ENCODE measurements at regions not wholly inside any gene's neighbourhood (a gene's known extent, or its start where the extent isn't known, plus 50 kb on each side); places are given as distances from the start of the nearest gene placed in this dataset.

DNA sequence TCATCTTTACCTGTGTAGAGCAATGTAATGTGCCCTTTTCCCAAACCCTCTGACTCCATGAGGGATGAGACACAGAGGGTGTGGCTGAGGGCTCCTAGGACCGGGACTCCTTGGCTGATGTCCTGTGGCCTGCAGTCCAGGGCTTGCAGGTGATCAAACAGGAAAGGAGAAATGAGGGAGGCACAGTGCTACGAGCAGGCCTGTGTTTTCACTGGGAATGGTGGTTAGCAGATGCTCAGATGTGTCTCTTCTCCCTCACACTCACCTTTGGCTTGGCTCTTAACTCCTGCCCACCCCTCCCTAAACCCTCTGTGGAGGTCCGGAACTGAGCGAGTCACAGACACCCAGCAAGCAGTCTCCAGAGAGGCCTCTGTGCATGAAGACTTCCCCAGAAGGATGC is 254.4 kb downstream of the DAD1 start:
- H2BK20ac ChIP-seq (ENCODE audit: low read depth, low read length): peak overlapping the region; percentile 6; the same call in 1 of the 2 replicates
- H3K18ac ChIP-seq (ENCODE audit: low read depth, low read length): no peak overlapping the region
- H3K56ac ChIP-seq (ENCODE audit: extremely low read depth, insufficient read depth, low read length): no peak overlapping the region
- no peaks in the 10 kb centered on the region for H3K27me3 ChIP-seq (ENCODE audit: control insufficient read depth, insufficient read depth, low read length)
- POLR2A ChIA-PET (ENCODE audit: unreplicated experiment): no interaction called here
- no peak overlapping the region for H3K4me3 ChIP-seq (ENCODE audit: insufficient read depth, low read depth, low read length)
- H4K8ac ChIP-seq (ENCODE audit: low read depth in 2 of 2, low read length in 2 of 2): no peak overlapping the region
- H3K9me3 ChIP-seq (ENCODE audit: control insufficient read depth, insufficient read depth, low read length): peaks cover 1% of the 10 kb centered on the region
- peaks cover 4% of the 10 kb centered on the region for H3K9me1 ChIP-seq (ENCODE audit: insufficient read depth, low read length)
- H4K20me1 ChIP-seq (ENCODE audit: insufficient read depth, low read length): no peaks in the 10 kb centered on the region
- no TSS peak for BruUV-seq (replicated peaks)
- H3K79me1 ChIP-seq (ENCODE audit: low read depth in 1 of 2, low read length in 2 of 2): no peaks in the 10 kb centered on the region
- H3K4me1 ChIP-seq (ENCODE audit: control insufficient read depth, insufficient read depth, low read length): no peaks in the 10 kb centered on the region; the same call in 1 of the 2 replicates
- intact Hi-C loops (cut with micrococcal nuclease): no loop called here
- TF ChIP-seq BHLHE40 (IDR thresholded peaks at IDR 0.05; ENCODE audit: low read depth, low read length): no peak
- TF ChIP-seq RCOR1 (IDR thresholded peaks at IDR 0.05; ENCODE audit: insufficient replicate concordance, low read length): no peak
- no peak for TF ChIP-seq RAD21 (IDR thresholded peaks at IDR 0.05; ENCODE audit: low read length)
- no peak for TF ChIP-seq MAFK (IDR thresholded peaks at IDR 0.05; ENCODE audit: low read depth, low read length)
- no peak for TF ChIP-seq CTCF (conservative IDR thresholded peaks at IDR 0.05; ENCODE audit: low read depth, low read length)
- TF ChIP-seq MAZ (IDR thresholded peaks at IDR 0.05; ENCODE audit: borderline replicate concordance, low read depth, low read length): no peak
- TF ChIP-seq CHD1 (IDR thresholded peaks at IDR 0.05; ENCODE audit: low read depth, low read length): no peak
- no peak for TF ChIP-seq CEBPB (IDR thresholded peaks at IDR 0.05; ENCODE audit: low read depth, low read length)
- TF ChIP-seq, protein P1, sequence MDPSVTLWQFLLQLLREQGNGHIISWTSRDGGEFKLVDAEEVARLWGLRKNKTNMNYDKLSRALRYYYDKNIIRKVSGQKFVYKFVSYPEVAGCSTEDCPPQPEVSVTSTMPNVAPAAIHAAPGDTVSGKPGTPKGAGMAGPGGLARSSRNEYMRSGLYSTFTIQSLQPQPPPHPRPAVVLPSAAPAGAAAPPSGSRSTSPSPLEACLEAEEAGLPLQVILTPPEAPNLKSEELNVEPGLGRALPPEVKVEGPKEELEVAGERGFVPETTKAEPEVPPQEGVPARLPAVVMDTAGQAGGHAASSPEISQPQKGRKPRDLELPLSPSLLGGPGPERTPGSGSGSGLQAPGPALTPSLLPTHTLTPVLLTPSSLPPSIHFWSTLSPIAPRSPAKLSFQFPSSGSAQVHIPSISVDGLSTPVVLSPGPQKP (IDR thresholded peaks at IDR 0.05; ENCODE audit: borderline replicate concordance, low read depth, low read length): no peak
- TF ChIP-seq SMC3 (IDR thresholded peaks at IDR 0.05; ENCODE audit: low read depth, low read length): no peak
- TF ChIP-seq MXI1 (IDR thresholded peaks at IDR 0.05; ENCODE audit: borderline replicate concordance, low read depth, low read length): no peak
- no peak for TF ChIP-seq POLR2A (IDR thresholded peaks at IDR 0.05; ENCODE audit: low read depth, low read length)
- TF ChIP-seq, protein P2, sequence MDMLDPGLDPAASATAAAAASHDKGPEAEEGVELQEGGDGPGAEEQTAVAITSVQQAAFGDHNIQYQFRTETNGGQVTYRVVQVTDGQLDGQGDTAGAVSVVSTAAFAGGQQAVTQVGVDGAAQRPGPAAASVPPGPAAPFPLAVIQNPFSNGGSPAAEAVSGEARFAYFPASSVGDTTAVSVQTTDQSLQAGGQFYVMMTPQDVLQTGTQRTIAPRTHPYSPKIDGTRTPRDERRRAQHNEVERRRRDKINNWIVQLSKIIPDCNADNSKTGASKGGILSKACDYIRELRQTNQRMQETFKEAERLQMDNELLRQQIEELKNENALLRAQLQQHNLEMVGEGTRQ (IDR thresholded peaks at IDR 0.05; ENCODE audit: low read depth, low read length): no peak
- no peak for TF ChIP-seq FOS (IDR thresholded peaks at IDR 0.05; ENCODE audit: low read depth, low read length)
- TF ChIP-seq NFE2L2 (IDR thresholded peaks at IDR 0.05; ENCODE audit: low read depth, low read length): no peak
- no peak for TF ChIP-seq RFX5 (IDR thresholded peaks at IDR 0.05; ENCODE audit: low read depth, low read length)
- no peak overlapping the region for H2BK5ac ChIP-seq (ENCODE audit: low read depth, low read length, poor library complexity, severe bottlenecking)
- WGBS, 2 experiments (ENCODE audit: extremely low coverage in 2 of 2, insufficient read length in 1 of 2): no CpG with 5 or more reads among the region's 4 CpGs
- dilution Hi-C loops (cut with HindIII; ENCODE audit: low sequenced_read_pairs, unreplicated experiment): no loop called here
- H4K91ac ChIP-seq (ENCODE audit: insufficient read depth, low read depth, low read length): no peak overlapping the region
- H2BK15ac ChIP-seq (ENCODE audit: low read depth, low read length): no peak overlapping the region; the same call in 2 of the 3 replicates
- DNase-seq (no peak), ATAC-seq (ENCODE audit: low read depth) (no peak)
- H3K4ac ChIP-seq (ENCODE audit: low read depth, low read length): no peak overlapping the region; the same call in 1 of the 2 replicates
- no peak overlapping the region for H2BK120ac ChIP-seq (ENCODE audit: low read depth, low read length)
- no peak overlapping the region for H4K5ac ChIP-seq (ENCODE audit: low read depth, low read length)
- in situ Hi-C loops (cut with MboI; ENCODE audit: low sequenced_read_pairs): no loop called here
- H3K4me2 ChIP-seq (ENCODE audit: low read depth, low read length): no peak overlapping the region
- peak overlapping the region; percentile 46; the same call in 1 of the 2 replicates for H2AK5ac ChIP-seq (ENCODE audit: low read depth, low read length)
- no peak overlapping the region for H2AK9ac ChIP-seq (replicated peaks; ENCODE audit: low read depth, low read length, poor library complexity)
- CTCF ChIA-PET: interaction anchor here (1.1 kb wide), 1 partner anchor 14 kb away, joined by 3 read pairs; no protein-coding TSS in a partner anchor
- peak overlapping the region; percentile 66 for H2AFZ ChIP-seq (replicated peaks; ENCODE audit: low read length, poor library complexity)
- no peaks in the 10 kb centered on the region for H3K36me3 ChIP-seq (ENCODE audit: control insufficient read depth, insufficient read depth, low read length)
- H3K14ac ChIP-seq (replicated peaks; ENCODE audit: low read depth, low read length): 0 out of 2 replicates have a peak overlapping the region, but pooled peaks have one; percentile 15
- H3K23ac ChIP-seq (ENCODE audit: low read depth, low read length): peak overlapping the region; percentile 63
- H3K9ac ChIP-seq (ENCODE audit: low read depth, low read length): no peak overlapping the region
- no peak overlapping the region for H3K27ac ChIP-seq (ENCODE audit: insufficient read depth, low read length)

Measured in IMR-90 (cell line).